ENCODE measurements at regions not wholly inside any gene's neighbourhood (a gene's known extent, or its start where the extent isn't known, plus 50 kb on each side); places are given as distances from the start of the nearest gene placed in this dataset.
"Not testable (repeated sequence)": the region's sequence is repeated elsewhere in the genome, so short reads cannot be mapped to it uniquely, and the experiment has no call there.

DNA sequence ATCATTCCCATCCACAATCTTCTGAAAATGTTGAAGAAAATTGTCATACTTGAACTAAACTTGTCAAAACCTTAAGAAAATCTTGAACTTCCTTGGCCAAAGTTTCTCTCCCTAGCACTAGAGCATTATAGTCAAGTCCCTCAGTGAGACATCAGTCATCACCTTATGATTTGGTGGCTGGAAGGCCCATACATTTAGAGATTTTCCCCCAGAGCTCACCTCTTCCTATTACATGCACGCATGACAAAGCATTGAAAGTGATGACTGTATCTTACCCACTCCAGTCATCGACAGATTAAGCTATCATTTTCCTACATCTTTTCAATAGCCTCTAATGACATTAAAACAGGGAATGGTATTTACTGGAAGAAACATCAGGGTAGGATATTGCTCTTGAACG lies 948.8 kb downstream of the TMEM121 start:
- not testable (repeated sequence) for DNase-seq

DNA sequence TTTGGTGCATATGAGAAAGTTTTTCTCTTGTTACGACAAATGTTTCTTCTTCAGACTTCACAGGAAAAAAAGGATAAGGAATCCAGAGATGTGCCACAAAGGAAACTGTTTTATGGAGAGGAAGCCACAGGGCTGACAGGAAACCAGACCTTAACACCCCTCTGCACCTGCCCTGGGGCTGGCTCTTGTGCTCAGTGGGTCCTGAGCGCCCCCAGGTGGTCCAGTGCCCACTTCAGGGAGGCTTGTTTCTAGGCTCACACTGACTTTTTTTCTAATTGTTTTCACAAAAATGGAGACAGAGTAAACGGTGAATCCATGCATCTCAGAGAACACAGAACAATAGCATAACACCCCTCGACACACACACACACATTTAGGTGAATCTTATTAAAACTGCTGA lies 951.2 kb downstream of the TMEM121 start:
- DNase-seq, result not testable (repeated sequence)

DNA sequence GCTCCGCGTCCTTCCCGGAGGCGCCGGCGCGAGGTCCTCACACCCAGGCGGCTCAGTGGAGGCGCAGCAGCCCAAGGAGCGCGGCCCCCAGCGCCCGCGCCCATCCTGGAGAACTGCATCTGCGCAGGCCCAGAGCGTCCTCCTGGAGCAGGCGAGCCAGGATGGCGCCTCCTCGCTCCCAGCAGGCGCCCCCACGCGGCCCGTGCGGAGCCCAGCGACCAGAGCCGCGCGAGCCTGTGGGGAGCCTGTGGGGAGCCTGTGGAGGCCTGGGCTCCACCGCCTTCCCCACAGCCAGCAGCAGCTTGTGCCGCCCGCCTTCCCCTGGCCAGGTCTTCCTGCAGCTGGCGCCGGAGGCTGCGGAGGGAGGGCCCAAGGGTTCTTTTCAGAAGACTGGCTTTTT lies 953.9 kb downstream of the TMEM121 start:
- DNase-seq, result not testable (repeated sequence)

DNA sequence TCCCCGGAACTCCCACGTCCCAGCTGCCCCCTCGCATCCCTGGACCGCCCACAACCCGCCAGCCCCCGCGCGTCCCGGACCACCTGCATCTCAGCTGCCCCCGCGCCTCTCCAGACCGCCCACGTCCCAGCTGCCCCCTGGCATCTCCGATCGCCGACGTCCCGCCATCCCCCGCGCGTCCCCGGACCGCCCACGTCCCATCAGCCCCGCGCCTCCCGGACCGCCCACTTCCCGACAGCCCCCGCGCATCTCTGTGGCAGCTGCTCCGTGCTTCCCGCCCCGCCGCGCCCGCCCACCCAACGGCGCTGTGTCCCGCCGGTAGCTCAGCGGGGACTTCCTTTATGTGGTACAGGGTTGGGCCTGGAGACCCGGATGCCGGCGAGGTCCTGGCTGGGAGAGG lies 955.8 kb downstream of the TMEM121 start:
- DNase-seq, result not testable (repeated sequence)

DNA sequence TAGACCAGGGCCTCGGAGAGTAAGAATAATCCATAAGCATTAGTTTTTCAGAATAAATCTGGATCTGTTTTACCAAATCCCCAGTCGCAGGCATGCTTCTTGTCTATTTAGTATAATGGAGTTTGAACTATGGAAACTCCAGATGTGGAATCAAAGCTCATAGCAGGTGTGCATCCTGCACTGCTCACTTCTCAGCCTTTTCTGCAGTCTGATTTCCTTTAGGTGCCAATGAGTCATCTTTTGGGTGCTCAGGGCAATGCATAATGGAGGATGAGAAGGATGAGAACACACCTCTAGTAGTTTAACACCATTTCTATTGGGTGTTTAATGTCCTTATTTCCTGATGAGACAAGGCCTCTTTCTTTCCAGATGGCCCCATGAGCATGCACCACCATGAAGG lies 961.2 kb downstream of the TMEM121 start:
- no peak for DNase-seq

DNA sequence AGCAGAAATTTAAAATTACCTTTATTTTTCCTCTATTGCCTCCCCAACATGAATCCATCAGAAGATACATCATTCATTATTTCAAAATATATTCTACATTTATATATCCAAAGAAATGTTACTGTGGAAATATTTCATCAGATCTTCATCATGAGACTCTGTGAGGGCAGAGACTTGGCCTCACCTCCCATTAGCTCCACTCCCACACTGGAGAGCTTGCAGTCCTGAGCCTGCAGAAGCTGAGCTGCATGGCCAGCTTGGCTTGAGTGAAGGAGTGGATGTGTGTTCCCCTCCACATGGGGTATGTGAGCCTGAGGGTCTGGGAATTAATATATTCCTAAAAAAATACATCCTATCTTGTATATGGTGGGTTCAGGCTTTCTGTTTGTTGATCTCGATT lies 961.9 kb downstream of the TMEM121 start:
- DNase-seq, result no peak

DNA sequence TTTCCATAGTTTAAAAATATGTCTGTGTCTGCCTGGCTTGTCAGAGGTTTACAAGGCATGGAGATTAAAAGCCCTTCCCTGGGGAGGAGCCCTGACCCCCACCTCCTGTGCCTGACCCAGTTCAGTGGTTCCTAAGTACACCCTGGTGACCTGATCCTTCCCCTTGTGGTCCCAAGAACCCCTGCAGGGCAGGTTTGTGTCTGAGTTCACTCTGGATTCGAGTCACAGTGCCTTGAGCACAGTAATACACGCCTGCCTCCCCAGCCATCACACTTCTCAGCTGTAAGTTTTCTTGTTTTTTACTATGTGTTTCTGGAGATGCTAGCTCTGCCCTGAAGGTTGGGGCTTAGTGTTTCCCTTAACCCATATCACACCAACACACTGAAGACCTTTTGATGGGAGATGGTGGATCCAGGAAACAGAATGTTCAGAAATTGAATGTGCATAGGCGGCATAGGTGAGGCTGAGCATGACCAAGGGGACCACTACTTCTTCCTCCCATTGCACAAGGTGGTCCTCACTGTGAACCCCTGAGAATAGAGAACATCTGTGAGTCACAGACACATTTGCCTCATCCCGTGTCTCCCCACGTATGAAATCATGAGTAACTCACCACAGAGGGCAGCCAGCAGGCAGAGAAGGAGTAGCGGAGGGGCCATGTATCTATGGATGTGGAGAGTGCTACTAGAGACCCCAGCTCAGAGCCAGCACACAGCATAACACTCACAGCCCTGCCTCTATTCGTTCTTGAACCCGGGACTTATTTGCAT lies 962.9 kb downstream of the TMEM121 start:
- no peak for DNase-seq

DNA sequence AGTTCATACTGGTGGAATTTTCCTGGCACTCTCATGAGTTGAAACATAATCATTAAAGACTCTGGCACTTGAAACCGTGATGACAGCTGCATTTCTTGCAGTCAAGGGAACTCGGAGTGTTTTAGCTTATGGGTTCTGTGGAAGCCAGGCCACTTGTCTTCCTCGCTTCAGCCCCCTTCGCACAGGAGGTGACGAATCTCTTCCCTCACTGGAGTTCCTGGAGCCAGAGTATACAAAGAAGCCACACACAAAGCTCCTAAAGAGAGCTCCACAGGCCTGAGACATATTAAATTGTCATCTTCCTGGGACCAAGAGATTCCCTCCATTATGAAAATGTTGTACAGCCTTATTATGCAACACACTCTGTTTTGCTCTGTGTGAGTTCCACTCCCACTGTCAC lies 964.1 kb downstream of the TMEM121 start:
- DNase-seq, result no peak

DNA sequence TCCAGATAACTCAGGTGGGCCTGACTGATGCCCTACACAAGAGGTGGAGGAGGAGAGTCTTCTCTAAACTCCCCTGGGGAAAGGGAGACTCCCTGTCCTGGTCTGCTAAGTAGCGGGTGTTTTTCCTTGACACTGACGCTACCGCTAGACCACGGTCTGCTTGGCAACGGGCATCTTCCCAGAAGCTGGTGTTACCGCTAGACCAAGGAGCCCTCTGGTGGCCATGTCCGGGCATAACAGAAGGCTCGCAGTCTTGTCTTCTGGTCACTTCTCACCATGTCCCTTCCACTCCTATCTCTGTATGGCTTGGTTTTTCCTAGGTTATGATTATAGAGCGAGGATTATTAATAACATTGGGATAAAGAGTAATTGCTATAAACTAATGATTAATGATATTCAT lies 965.5 kb downstream of the TMEM121 start:
- DNase-seq, result no peak

DNA sequence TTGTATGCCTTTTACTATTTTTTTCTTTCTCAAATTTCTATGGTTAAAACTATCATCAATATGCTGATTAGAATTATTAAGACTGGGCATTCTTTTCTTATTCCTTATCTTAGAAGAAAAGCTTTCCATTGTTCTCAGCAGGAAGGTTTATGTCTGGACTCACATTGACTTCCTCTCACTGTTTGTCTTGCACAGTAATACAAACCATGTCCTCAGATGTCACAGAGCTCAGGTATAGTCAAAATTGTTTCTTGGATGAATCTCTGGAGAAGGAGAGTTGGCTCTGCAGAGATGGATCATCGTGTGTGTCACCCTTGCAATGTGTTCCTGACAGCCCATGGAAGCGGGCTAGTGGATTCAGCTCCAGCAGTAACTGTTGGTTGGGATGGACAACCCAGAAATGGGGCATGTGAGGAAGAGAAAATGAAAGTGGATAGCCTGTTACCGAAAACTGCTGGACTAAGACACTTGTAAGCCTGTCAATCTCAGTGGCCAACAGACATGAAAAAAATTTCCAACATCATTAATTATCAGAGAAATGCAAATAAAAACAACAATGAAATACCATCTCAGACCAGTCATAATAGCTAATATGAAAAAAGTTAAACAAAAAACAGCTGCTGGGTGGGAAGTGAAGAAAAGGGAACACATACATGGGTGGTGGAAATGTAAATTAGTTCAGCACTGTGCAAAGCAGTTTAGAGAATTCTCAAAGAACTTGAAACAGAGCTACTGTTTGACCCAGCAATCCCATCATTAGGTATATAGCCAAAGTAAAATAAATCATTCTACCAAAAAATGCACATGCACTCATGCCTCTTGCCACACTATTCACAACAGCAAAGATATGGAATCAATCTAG lies 967.8 kb downstream of the TMEM121 start:
- DNase-seq, result no peak

DNA sequence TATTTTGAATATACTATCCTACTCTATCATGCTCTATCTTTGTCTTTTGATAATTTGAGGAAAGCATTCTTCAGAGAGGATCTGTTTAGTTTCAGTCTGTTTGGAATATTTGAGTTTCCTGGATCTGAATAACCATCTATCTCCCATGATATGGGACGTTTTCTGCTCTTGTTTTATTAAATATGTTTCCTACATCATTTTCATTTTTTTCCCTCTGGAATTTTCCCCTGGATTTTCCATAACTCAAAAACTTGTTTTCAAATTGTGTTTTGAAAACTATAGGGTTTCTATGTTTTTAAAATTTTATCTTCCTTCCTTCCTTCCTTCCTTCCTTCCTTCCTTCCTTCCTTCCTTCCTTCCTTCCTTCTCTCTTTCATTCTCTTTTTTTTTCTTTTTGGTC lies 974.2 kb downstream of the TMEM121 start:
- no peak for DNase-seq

DNA sequence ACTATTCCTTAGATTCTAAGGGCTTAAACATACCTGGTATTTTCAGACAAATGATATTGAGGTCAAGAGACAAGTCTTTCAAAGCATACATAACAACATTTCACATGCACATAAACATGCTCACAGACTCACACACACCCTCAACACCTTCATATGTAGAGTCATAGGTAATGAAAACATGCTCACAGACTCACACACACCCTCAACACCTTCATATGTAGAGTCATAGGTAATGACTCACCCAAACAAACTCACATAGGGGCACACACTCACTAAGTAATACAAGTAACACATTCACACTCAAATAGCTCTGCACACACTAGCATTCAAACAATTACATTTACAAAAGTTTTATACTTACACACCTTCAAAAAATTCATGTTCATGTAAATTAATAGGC lies 975.5 kb downstream of the TMEM121 start:
- DNase-seq, result no peak

DNA sequence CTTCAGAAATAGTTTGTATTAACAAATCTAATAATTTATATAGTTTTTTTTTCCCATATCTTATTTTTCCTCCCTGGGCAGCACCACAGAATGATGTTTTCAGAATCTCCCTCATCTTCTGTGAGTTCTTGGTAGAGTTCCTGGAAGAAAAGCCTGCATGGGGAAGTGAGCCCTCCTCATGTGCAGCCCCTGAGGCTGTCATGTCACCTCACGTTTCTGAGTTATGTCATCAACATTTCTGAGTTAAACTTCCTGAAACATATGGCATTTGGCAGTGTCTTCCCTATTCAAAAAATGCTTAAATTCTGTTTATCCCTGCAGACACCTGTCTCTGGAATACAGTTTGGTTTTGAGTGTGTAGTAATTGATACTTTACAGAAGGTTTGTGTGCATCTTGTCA lies 979.0 kb downstream of the TMEM121 start:
- no peak for DNase-seq

DNA sequence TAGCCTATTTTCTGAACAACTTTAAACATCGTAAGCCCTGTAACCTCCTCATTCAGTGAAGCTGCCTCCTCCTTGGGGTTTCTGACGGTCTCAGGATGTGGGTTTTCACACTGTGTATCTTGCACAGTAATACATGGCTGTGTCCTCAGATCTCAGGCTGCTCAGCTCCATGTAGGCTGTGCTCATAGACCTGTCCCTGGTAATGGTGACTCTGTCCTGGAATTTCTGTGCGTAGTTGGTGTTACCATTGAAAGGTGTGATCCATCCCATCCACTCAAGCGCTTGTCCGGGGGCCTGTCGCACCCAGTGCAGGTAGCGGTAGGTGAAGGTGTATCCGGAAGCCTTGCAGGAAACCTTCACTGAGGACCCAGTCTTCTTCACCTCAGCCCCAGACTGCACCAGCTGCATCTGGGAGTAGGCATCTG lies 980.5 kb downstream of the TMEM121 start:
- DNase-seq, result no peak

DNA sequence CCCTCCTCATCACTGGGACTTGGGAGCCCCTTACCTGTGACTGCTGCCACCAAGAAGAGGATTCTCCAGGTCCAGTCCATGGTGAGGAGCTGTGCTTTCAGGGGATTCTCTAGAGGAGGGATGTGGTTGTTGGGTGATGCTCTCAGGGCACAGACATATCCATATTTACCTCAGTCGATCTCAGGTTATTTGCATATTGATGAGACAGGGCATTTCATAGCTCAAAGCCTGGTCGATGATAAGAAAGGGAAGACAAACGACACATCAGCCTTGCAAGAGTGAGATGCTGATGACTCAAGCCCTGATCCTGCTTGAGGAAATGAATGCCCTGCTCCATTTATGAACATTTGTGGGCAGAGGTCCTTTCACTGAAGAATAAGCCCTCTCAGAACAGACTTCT lies 981.0 kb downstream of the TMEM121 start:
- DNase-seq, result no peak

DNA sequence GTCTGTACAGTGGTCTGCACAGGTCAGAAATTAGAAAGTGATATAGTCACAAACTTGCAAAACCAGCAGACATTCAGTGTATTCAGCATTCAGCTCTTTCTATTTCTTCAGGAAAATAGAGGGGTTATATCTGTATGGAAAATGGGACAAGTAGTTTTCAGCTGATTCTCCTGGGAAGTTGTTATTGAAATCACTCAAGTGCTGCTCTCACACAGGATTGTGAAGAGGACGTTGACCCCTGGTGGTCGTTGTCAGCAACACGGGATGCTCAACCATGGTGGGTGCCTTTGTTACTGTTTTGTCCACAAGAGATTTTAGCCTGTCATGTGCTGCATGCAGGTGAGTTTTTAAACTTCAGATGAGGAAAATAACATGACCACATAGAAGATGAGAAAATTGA lies 981.8 kb downstream of the TMEM121 start:
- no peak for DNase-seq

DNA sequence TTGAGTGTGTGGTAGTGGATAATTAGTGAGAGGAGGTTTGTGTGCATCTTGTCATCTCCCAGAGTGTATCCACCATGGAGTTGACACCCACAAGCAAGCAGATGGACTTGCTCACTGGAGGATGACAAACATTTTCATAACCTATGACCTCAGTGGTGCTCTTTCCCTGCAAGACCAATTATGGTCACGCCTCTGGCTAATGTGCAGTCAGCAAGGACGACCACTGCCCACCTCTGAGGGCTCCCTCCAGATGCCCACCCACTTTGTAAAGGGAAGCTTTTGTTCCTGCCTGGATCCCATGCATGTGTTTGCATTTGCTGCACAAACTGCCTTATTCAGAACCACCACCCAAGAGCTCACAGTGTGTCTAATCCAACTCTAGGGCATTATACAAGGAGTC lies 982.8 kb downstream of the TMEM121 start:
- no peak for DNase-seq

DNA sequence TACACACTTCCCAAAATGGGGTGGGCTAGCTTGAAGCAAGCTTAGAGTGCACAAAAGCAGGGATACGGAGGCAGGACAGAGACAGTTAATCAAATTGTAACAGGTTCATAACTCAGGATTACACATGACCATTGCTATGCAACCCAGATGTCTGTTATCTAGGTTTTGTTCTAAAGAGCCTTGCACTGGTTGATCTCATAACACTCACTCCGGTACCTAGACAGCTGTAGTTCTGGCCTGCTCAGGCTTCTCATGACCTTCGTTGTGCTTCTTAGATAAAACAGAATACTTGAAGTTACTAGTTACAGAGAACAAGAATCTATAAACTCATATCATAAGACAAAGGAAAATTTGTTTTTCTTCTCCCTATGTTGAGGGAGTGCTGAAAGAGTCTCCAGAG lies 983.4 kb downstream of the TMEM121 start:
- no peak for DNase-seq

DNA sequence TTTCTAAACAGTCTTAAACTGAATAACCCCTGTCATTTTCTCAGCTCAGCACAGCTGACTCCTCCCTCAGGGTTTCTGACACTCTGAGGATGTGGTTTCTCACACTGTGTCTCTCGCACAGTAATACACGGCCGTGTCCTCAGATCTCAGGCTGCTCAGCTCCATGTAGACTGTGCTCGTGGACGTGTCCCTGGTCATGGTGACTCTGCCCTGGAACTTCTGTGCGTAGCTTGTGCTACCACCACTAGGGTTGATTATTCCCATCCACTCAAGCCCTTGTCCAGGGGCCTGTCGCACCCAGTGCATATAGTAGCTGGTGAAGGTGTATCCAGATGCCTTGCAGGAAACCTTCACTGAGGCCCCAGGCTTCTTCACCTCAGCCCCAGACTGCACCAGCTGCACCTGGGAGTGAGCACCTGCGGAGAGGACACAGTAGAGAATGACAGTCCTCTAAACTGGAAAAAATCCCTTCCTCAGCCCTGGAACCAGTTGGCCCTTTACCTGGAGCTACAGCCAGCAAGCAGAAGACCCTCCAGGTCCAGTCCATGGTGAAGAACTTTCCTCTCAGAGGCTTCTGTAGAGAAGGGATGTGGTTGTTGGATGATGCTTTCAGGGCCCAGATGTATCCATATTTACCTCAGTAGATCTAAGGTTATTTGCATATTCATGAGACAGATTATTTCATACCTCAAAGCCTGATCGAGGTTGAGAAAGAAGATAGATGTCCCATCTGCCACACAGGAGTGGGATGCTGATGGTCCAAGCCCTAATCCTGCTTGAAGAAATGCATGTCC lies 984.8 kb downstream of the TMEM121 start:
- no peak for DNase-seq

DNA sequence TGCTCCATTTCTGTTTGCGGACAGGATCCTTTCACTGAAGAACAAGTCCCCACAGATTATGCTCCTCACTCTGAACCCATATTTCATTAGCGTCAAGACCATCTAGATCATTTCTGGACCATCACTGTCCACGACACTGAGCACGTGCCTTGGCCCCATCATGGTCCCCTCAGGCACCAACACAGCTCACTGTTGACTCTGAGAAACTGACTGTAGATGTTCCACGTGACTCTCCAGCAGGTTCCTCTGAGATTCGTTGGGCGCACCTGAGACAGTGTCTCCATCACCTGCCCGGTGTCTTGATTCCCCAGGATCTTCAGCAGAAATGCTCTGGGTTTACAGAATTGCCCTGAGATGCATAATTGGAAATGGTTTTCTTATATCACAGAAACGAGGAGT lies 985.4 kb downstream of the TMEM121 start:
- no peak for DNase-seq

DNA sequence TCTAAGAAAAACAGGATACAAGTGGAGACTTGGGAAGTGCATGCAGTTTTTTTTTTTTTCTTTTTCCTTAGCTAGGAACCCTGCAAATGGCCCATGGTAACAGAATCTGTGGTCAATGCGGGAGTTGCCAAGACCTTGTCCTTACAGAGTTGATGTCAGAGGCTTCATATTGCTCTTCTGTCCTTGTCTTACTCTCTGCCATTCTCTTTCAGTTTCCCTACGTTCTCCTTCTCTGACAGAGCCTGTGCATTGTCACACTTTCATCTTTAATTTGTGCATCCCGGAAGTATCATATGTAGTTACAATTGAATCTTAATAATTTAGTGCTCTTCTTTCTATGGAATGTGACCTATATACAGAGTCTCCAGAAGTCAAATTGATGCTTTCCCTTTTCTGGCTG lies 986.9 kb downstream of the TMEM121 start:
- DNase-seq, result no peak

DNA sequence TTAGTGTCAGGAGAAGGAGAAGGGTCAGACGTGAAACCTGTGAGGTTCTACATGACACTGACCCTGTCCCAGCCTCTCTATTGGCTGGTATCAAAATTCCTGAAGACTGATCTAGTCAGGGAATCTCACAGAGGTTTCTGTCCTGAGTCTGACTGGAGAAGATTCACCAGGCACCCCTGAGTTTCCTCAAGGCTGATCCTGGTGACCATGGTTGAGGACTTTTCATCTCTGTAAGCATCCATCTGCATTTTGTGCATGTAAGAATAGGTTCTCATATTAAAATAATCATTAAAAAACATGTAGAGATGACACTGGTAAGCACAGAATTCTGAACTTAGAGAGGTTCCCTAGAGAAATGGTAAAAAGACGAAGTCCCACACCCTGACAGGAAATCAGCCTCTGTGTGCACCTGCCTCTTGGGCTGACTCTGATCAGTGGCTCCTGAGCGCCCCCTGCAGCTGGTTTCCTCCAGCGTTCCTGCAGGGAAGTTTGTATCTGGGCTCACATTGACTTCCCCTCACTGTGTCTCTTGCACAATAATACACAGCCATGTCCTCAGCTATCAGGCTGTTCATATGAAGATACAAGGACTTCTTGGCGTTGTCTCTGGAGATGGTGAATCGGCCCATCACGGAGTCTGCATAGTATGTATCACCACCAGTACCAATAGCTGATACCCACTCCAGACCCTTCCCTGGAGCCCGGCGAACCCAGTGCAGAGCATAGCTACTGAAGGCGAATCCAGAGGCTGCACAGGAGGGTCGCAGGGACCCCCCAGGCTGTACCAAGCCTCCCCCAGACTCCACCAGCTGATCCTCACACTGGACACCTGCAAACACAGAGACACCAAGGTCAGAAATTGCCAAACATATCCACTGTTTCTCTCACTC lies 991.9 kb downstream of the TMEM121 start:
- no peak for DNase-seq

Data from GF-D8 (cell line).